IMR-90 (cell line): ENCODE measurements at regions not wholly inside any gene's neighbourhood (a gene's known extent, or its start where the extent isn't known, plus 50 kb on each side); places are given as distances from the start of the nearest gene placed in this dataset.

Experiments used
- ATAC-seq: fragments of 200-7000 bp; cut with Tn5 transposase; 2 replicates; pipeline ENCODE4 v1.9.1; 2020; ENCODE audit warnings: low read depth, mild to moderate bottlenecking, moderate library complexity
- BruUV-seq: library from RNA; stranded (reverse); fragments of 400-500 nt; replicated peaks from 2 replicates; lab custom pipeline; 2021; lab: Mats Ljungman, UMichigan
- CTCF ChIA-PET: fragments of 300-600 bp; formaldehyde crosslinking; extraction: SDS; loops from one replicate; lab custom pipeline; 2021; ENCODE audit warnings: antibody characterized with exemption; lab: Yijun Ruan, JAX
- POLR2A ChIA-PET: fragments of 300-600 bp; sonication (Branson Sonifier 250); formaldehyde crosslinking; loops from one replicate; lab custom pipeline; 2022; ENCODE audit warnings: antibody characterized with exemption; ENCODE audit not compliant: unreplicated experiment; lab: Charles Lee
- DNase-seq: peaks from one replicate; pipeline ENCODE4 v3.0.0; 2013
- H2AFZ ChIP-seq: replicated peaks from 2 replicates; pipeline ENCODE3; 2013; ENCODE audit warnings: low read length, mild to moderate bottlenecking; ENCODE audit not compliant: poor library complexity
- H2AK5ac ChIP-seq: 2 replicates; pipeline ENCODE4 v1.6.1; 2013; ENCODE audit warnings: low read depth, low read length, inconsistent platforms
- H2AK9ac ChIP-seq: replicated peaks from 2 replicates; pipeline ENCODE3; 2013; ENCODE audit warnings: mild to moderate bottlenecking, low read depth, low read length, moderate library complexity; ENCODE audit not compliant: poor library complexity
- H2BK120ac ChIP-seq: 2 replicates; pipeline ENCODE4 v1.6.1; 2013; ENCODE audit warnings: low read depth, low read length, inconsistent platforms
- H2BK15ac ChIP-seq: 3 replicates; pipeline ENCODE4 v1.6.1; 2013; ENCODE audit warnings: low read depth, low read length, inconsistent platforms
- H2BK20ac ChIP-seq: 2 replicates; pipeline ENCODE4 v1.6.1; 2013; ENCODE audit warnings: low read depth, mild to moderate bottlenecking, inconsistent platforms, low read length, moderate library complexity
- H2BK5ac ChIP-seq: 2 replicates; pipeline ENCODE4 v1.6.1; 2013; ENCODE audit warnings: mild to moderate bottlenecking, low read depth, low read length, inconsistent platforms; ENCODE audit not compliant: poor library complexity, severe bottlenecking
- H3K14ac ChIP-seq: replicated peaks from 2 replicates; pipeline ENCODE4 v1.6.1; 2013; ENCODE audit warnings: low read depth, low read length, inconsistent platforms
- H3K18ac ChIP-seq: 2 replicates; pipeline ENCODE4 v1.6.1; 2013; ENCODE audit warnings: low read depth, low read length, control low read depth
- H3K23ac ChIP-seq: 2 replicates; pipeline ENCODE4 v1.6.1; 2013; ENCODE audit warnings: low read depth, low read length, inconsistent platforms
- H3K27ac ChIP-seq: 2 replicates; pipeline ENCODE4 v1.5.1; 2013; ENCODE audit warnings: mild to moderate bottlenecking, control low read depth, low read length; ENCODE audit not compliant: insufficient read depth
- H3K27me3 ChIP-seq: 2 replicates; pipeline ENCODE4 v1.6.1; 2013; ENCODE audit warnings: low read length; ENCODE audit not compliant: control insufficient read depth, insufficient read depth
- H3K36me3 ChIP-seq: 2 replicates; pipeline ENCODE4 v1.6.1; 2013; ENCODE audit warnings: low read length, mixed read lengths; ENCODE audit not compliant: control insufficient read depth, insufficient read depth
- H3K4ac ChIP-seq: 2 replicates; pipeline ENCODE4 v1.6.1; 2013; ENCODE audit warnings: low read depth, low read length, inconsistent platforms
- H3K4me1 ChIP-seq: 2 replicates; pipeline ENCODE4 v1.6.1; 2013; ENCODE audit warnings: low read length, mixed read lengths; ENCODE audit not compliant: control insufficient read depth, insufficient read depth
- H3K4me2 ChIP-seq: 2 replicates; pipeline ENCODE4 v1.6.1; 2013; ENCODE audit warnings: low read depth, mild to moderate bottlenecking, control low read depth, low read length, moderate library complexity
- H3K4me3 ChIP-seq: 2 replicates; pipeline ENCODE4 v1.5.1; 2013; ENCODE audit warnings: low read depth, mild to moderate bottlenecking, control low read depth, low read length, moderate library complexity; ENCODE audit not compliant: insufficient read depth
- H3K56ac ChIP-seq: 2 replicates; pipeline ENCODE4 v1.6.1; 2013; ENCODE audit warnings: low read length, inconsistent platforms; ENCODE audit not compliant: insufficient read depth; ENCODE audit errors: extremely low read depth
- H3K79me1 ChIP-seq, 2 experiments: 2 replicates each; pipeline ENCODE4 v1.6.1; 2013; ENCODE audit warnings: low read length in 2 of 2, inconsistent platforms in 1 of 2, low read depth in 1 of 2
- H3K9ac ChIP-seq: 2 replicates; pipeline ENCODE4 v1.6.1; 2013; ENCODE audit warnings: low read depth, low read length, control low read depth
- H3K9me1 ChIP-seq: 2 replicates; pipeline ENCODE4 v1.6.1; 2013; ENCODE audit warnings: low read length, inconsistent platforms; ENCODE audit not compliant: insufficient read depth
- H3K9me3 ChIP-seq: 2 replicates; pipeline ENCODE4 v1.6.1; 2013; ENCODE audit warnings: low read length; ENCODE audit not compliant: control insufficient read depth, insufficient read depth
- H4K20me1 ChIP-seq: 2 replicates; pipeline ENCODE4 v1.6.1; 2013; ENCODE audit warnings: low read length, inconsistent platforms; ENCODE audit not compliant: insufficient read depth
- H4K5ac ChIP-seq: 2 replicates; pipeline ENCODE4 v1.6.1; 2013; ENCODE audit warnings: mild to moderate bottlenecking, low read depth, low read length, control low read depth
- H4K8ac ChIP-seq, 2 experiments: 2 replicates each; pipeline ENCODE4 v1.6.1; 2013; ENCODE audit warnings: low read depth in 2 of 2, low read length in 2 of 2, control low read depth in 1 of 2, inconsistent platforms in 1 of 2
- H4K91ac ChIP-seq: 2 replicates; pipeline ENCODE4 v1.6.1; 2013; ENCODE audit warnings: low read depth, low read length, inconsistent platforms; ENCODE audit not compliant: insufficient read depth
- MAFK ChIP-seq: IDR thresholded peaks from 2 replicates; pipeline ENCODE4 v1.6.1; 2012; ENCODE audit warnings: low read depth, low read length, improper control_type of control experiment
- USF2 ChIP-seq: fragments of 150-350 bp; IDR thresholded peaks from 2 replicates; pipeline ENCODE4 v1.6.1; 2017; ENCODE audit warnings: mild to moderate bottlenecking, antibody characterized with exemption, low read length, low read depth
- WGBS, 2 experiments: methylation state at CpG; one replicate each; pipeline versions ENCODE4 v1.1.5 to v1.1.7; 2013; ENCODE audit warnings: missing lambda C conversion rate in 2 of 2; ENCODE audit not compliant: insufficient read length in 1 of 2; ENCODE audit errors: extremely low coverage in 2 of 2; 5-methylcytosine and 5-hydroxymethylcytosine counted together
- dilution Hi-C: fragments of 300-500 bp; cut with HindIII; formaldehyde crosslinking; loops from one replicate; pipeline ENCODE4 v1.14.3; 2018; ENCODE audit warnings: low sequenced_read_pairs; ENCODE audit not compliant: unreplicated experiment
- in situ Hi-C: fragments of 300-500 bp; cut with MboI; formaldehyde crosslinking; loops from 3 replicates; pipeline ENCODE4 v1.14.3; 2019; ENCODE audit warnings: low sequenced_read_pairs, inconsistent platforms, mixed read lengths
- intact Hi-C: fragments of 100-400 bp; cut with micrococcal nuclease; formaldehyde crosslinking; loops from 2 replicates; pipeline ENCODE4 v1.10.0; 2022

- WGBS, 2 experiments: no CpG with 5 or more reads among the region's 1 CpG
- no peak overlapping the region for H2BK15ac ChIP-seq
- H2AK5ac ChIP-seq: no peak overlapping the region
- ATAC-seq (no peak), DNase-seq (no peak)
- no peaks in the 10 kb centered on the region for H4K20me1 ChIP-seq
- H2BK20ac ChIP-seq: no peak overlapping the region
- H3K9me1 ChIP-seq: no peaks in the 10 kb centered on the region
- H3K14ac ChIP-seq: no peak overlapping the region
- H2BK5ac ChIP-seq: no peak overlapping the region
- H3K4me1 ChIP-seq: no peaks in the 10 kb centered on the region
- no peak overlapping the region for H3K23ac ChIP-seq
- H3K4me2 ChIP-seq: no peak overlapping the region
- intact Hi-C loops: no loop called here
- H3K27me3 ChIP-seq: no peaks in the 10 kb centered on the region
- ChIA-PET POLR2A (no interaction called here), CTCF (no interaction called here)
- H3K4ac ChIP-seq: no peak overlapping the region
- H4K91ac ChIP-seq: no peak overlapping the region
- H2BK120ac ChIP-seq: no peak overlapping the region
- peaks cover 9% of the 10 kb centered on the region for H3K9me3 ChIP-seq
- H4K5ac ChIP-seq: no peak overlapping the region
- no peak overlapping the region for H2AK9ac ChIP-seq
- in situ Hi-C loops: no loop called here
- no TSS peak for BruUV-seq
- no peaks in the 10 kb centered on the region for H3K36me3 ChIP-seq
- dilution Hi-C loops: no loop called here
- H3K79me1 ChIP-seq: no peaks in the 10 kb centered on the region
- no peak overlapping the region for H3K18ac ChIP-seq
- H3K4me3 ChIP-seq: no peak overlapping the region
- peak; percentile 97 for TF ChIP-seq MAFK
- no peak for TF ChIP-seq USF2
- no peak overlapping the region for H3K9ac ChIP-seq
- no peak overlapping the region for H4K8ac ChIP-seq
- H3K27ac ChIP-seq: no peak overlapping the region
- no peak overlapping the region for H2AFZ ChIP-seq
- H3K56ac ChIP-seq: no peak overlapping the region
Measured at GRCh38 chr14:81955123-81955522, 421.5 kb upstream of the SEL1L start.
